Limb (tissue), 2 donors: ENCODE measurements at regions not wholly inside any gene's neighbourhood (a gene's known extent, or its start where the extent isn't known, plus 50 kb on each side); places are given as distances from the start of the nearest gene placed in this dataset.

Experiments used
- DNase-seq, 2 donors: peaks; one replicate each; pipeline ENCODE4 v3.0.0-alpha.2; 2016; ENCODE audit errors: extremely low spot score in 2 of 2

DNA sequence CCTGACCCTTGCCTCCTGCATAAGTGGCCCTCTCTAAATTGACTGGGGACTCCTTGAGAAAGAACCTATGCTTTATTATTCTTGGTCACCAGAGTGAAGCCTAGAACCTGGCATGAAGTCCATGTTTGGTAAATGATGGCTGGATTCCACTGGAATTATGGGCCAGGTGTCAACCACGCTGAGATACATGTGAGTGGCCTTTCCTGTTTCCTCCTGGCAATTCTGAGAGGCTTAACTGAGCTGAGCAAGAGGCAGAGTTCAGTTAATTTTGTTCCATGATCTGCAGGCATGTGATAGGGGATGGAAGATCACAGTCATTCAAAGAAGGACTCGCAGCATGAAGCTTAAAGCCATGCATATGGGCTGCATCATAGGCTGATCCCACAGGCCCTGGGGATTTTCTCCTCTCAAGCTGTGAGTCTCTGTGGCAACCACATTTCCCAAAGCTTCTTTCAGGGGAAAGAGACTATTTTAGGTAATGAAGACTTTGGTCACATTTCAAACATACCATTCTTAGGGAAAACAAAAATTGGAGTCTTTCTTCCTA is 69.4 kb upstream of the CLNK start:
- DNase-seq = no peak

DNA sequence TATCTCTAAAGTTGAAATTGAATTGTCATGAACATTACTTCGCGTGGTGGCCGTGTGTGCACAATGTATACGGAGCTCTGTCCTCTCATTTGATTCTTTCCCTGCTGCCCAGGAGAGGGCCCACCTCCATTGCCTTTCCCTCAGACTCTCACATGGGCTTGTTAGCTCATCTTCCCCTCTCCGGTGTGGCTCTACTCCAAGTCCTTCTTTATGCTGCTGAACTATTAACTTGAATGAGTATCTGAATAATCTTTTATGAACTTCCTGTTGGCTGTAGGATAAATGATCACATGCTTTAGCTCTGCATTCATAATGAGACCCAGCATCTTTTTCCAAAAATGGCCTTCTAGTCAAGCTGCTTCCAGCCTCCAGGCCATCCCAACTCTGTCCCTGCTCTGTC is 68.8 kb upstream of the CLNK start:
- peak in 1 of 2 donors; percentile 24 for DNase-seq

DNA sequence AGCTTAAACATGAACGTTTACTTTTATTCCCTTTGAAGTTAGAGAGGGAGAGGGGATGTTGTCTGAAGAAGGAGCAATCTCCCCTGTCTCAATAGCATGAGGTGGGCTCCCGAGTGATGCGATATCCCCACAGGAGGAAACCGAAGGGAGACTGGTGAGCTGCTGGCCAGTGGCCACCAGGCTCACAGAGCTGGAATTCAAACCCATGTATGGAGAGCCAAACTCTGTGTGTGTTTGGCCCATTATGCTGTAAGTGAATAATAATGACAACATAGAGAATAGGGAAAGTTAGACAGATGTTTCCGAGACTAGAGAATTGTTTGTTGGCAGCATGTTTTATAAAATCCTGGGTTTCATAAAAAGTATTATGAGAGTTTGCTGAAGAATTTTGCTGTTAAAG is 66.1 kb upstream of the CLNK start:
- peak in 1 of 2 donors; percentile 46 for DNase-seq

DNA sequence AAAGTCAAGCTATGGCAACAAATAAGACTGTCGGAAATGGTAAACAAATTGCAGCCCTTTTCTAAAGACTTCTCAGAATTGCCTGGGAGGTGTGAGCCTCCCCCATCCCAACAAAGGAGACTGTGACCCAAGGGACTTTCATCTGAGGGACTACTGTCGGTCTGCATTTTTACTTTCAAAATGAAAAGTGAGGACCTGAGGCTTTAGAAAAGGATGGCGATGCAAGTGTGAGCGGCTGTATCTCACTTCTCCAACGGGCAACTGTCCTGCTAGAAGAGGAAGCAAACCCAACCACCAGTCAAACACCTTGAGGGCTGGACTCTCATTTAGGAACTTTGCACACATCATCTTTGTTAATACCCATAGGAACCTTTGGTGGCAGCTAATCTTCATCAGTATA is 62.6 kb upstream of the CLNK start:
- DNase-seq = no peak

DNA sequence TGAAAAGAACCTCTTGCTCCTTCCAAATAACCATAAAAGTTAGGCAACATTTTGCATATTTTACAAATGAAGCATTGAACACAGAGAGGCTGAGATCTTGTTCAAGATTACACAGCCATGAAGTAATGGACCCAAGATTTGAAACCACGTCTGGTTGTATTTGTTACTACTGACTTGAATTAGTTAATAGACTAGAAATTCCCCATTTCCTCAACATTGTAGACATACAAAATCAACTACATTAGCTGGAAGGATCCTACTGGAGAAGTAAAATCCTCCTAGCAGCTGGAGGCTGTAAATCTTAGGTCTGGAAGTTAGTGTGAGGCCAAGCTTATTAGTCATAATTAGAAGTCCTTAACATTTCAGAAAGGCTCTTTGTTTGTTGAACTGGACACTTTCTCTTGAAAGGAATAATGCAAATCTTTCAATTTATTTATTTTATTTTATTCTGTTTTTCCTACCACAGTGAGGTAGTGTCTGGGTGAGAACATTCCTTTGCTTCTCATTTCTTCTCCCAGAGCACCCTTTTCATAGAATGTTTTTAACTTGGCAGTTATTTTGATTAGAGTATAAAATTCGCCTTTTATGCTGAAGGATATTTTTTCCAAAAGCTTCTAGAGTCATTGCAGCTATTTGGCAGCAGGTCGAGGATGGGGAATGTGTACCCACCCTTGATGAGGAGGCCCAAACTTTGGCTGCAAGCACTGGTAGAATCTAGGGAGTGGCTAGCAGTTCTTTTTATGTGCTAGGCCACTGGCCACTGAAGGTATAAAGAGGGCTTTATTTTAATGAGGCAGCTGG is 62.0 kb upstream of the CLNK start:
- DNase-seq = peak in 1 of 2 donors; percentile 19

DNA sequence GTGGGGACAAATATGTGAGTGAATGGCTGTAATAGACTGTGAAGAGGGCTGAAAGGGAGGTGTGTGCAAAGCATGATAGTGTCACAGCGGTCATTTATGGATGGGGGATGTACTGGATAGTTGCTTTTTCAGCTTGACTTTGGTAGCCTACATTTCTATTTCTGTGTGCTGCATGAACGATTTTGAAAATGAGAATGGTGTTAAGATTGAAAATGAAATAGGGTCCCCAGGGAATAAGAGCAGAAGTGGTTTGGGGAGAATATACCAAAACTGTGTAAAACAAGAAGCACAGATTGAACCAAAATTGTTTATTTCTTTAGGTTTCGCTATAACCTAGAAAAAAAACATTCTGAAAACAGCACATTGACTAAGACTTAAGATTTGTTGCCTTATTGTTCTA is 58.8 kb upstream of the CLNK start:
- no peak for DNase-seq

DNA sequence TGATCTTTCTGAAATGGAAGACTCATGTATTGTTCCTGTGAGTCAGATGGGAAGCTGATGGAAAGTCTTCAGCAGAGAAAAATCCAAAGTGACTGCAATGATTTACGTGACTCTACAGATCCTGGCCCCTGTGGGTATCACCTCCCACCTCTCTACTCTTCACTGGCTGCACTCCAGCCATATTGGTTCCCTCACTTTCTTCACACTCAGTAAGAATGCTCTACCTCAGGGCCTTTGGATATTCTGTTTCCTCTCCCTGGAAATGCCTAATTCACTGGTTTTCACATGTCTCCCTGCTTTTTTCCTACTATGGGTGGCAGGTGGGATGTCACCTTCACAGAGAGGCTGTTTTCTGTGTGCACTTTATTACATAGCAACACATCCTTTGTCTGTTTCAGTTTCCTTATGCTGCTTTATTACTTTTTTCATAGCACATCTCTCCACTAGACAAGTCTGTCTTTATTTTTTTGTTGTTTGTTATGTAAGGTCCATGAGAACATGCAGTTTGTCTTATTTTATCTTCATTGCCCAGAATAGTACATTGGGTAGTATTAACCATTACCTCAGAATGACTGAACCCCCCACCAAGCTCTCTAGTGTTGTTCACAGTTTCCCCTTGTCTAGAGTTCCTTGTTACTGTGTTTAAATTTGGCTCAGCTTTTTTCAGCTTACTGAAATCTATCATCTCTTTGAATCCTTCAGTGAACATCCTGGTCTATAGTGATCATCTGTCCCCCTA is 57.6 kb upstream of the CLNK start:
- DNase-seq = no peak

DNA sequence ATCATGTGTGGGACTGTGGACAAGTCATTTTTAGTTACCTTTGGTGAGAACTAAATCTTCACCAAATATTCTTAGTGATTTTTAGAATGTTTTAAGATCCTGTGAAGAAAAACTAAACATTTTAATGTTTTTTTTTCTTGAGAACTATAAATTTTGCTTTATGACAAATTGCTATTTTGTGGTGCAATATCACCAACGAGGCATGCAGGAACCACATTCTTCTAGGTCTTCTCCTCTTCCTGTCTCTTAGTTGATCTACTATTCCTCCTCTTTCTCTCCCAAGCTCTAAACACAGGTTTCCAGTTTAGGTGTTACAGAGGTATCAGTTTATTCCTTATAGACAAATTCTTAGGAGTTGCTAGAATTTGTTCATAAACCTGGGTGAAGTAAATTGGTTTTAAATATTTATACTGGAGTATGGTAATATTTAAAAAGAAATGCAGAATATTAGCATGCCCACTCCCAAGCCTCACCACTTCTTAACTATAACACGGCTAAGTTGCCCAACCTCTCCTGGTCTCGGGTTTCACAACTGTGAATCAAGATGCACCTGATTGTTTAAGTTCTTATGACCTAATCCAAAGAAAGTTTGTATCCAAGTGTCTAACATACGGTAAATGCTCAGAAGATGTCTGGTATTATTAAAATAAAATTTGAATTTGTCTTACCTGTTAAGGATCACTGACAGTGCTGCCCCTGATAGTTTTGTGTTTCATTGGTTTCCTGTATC is 56.5 kb upstream of the CLNK start:
- DNase-seq = no peak

DNA sequence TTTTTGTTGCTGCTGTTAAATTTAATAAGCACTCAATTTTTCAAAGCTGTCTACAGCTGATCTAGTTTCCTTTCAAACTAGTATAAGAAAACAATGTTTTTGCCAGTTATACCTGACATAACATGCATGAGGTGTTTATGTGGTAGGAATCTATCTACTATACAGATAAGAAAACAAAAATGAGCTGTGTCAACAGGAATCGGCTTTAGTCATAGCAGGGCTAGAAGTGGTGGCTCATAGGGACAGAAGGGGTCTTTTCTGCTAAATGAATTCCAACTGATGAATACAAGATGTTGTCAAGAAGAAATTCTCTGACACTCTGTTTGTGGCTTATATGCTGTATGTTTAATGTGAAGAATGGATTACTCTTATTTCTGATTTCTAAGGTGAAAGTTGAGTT is 55.7 kb upstream of the CLNK start:
- no peak for DNase-seq

DNA sequence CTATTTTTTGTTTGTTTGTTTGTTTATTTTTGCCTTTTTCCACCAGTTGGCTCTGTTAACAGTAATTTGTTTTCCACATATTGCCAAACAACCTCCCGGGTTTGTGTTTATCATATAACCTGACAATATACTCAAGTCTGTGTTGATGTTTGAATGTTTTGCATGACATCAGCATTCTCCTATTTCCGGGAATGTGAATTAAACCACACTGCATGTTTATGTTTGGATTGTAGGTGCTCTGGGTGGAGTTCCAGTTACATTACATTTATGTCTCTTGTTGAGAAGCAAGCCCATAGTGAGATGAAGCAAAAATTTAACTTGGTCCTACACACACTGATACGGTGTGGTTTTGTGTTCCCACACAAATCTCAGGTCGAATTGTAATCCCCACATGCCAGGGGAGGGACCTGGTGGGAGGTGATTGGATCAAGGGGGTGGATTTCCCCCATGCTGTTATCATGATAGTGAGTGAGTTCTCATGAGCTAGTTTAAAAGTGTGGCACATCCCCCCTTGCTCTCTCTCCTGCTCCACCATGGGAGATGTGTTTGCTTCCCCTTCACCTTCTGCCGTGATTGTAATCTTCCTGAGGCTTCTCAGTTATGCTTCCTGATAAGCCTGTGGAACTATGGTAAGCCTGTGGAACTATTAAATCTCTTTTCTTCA is 54.4 kb upstream of the CLNK start:
- DNase-seq = no peak

DNA sequence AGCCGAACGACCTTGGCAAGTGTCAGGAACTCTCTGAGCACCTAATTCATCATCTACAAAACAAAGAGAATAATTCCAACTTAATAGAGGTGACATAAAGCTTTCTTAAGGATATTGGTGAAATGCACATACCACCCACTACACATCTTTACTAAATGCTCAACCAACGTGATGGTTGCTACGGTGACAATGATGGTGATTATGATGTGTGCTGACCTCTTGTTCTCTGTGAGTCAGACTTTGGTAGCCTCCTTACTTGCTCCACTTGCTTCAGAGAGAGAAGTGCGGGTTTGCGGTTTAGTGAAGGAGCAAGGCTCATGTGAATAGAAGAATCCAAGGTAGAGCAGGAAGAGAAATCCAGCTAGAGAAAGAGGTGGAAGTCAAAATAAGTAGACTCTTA is 52.8 kb upstream of the CLNK start:
- DNase-seq = no peak

DNA sequence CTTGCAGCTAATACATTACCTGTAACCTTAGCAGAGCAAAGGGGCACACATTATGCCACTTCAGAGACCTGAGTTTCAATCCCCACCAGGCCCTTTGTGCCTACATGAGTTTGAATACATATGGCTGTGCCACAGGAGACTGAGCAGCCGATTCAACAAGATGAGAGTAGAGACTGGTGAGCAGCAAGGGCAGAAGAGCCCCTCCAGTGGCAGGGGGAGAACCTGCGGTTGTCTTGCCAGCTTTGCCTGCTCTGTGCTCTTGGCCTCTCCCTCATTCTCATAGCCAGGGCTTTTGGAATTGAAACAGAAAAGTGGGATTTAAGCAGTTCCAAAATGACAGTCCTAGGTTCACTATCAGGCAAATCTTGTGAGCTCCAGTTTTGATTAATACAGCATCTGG is 52.3 kb upstream of the CLNK start:
- DNase-seq = no peak

DNA sequence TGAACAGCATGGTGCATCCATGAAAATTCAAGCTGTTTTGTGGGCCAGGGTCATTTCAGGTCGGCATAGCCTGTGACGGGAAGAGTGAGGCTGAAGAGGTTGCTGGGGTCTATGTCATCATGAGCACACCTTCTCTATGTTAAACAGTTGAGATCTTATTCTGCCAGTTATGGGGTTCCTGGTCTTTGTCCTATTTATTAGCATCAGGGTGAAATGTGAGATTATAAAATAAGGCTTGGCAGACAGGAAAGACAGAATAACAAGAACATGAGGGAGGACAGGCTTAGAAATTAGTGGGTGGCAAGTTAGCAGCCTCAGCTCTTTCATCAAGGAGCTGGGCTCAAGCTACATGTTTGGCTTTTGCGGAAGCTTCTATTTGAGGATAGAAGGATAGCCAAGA is 51.7 kb upstream of the CLNK start:
- no peak for DNase-seq

DNA sequence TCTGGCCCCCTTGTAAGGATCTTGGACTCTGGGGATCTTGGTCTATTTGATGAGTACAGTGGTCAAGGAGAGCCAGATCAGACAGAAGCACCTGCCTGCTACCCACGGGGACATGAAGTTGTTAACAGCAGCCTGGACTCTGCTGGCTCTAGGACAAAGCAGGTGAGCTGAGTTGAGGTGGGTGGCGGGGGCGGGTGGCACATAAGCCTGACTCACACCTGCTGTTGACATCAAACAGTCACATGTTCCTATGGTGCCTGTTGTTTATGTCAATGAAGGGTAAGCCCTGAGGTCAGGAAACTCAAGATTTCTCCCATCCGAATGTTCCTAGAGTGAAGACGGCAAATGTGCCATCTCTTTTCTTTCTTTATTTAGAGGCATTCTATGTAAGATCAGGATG is 50.1 kb upstream of the CLNK start:
- no peak for DNase-seq
